SK-N-SH (cell line): ENCODE measurements at regions not wholly inside any gene's neighbourhood (a gene's known extent, or its start where the extent isn't known, plus 50 kb on each side); places are given as distances from the start of the nearest gene placed in this dataset.
"Not testable (repeated sequence)": the region's sequence is repeated elsewhere in the genome, so short reads cannot be mapped to it uniquely, and the experiment has no call there.

Experiments used
- CTCF ChIA-PET: fragments of 300-600, 350-600 bp; formaldehyde crosslinking; extraction: SDS; loops from one replicate; lab custom pipeline; 2021; lab: Yijun Ruan, JAX
- POLR2A ChIA-PET: fragments of 350-600 bp; sonication (Branson Sonifier 250); formaldehyde crosslinking; extraction: SDS; loops from one replicate; lab custom pipeline; 2020; ENCODE audit warnings: antibody characterized with exemption, inconsistent platforms; lab: Yijun Ruan, JAX
- DNase-seq: peaks from one replicate; pipeline ENCODE4 v3.0.0; 2012
- H2AFZ ChIP-seq: fragments of 200-600 bp; sonication (generic); 2 replicates; pipeline ENCODE4 v1.8.1; 2016; ENCODE audit warnings: antibody characterized with exemption, mild to moderate bottlenecking, low read depth
- H3F3A ChIP-seq: fragments of 200-600 bp; sonication (generic); replicated peaks from 2 replicates; pipeline ENCODE3; 2016; ENCODE audit warnings: antibody characterized with exemption, mild to moderate bottlenecking; ENCODE audit not compliant: insufficient read depth
- H3K27ac ChIP-seq, 2 experiments: fragments of 200-500 bp in 1 of 2; fragments of 200-600 bp in 1 of 2; sonication (Bioruptor generic) in 1 of 2; sonication (generic), shearing (Covaris generic) in 1 of 2; 2 replicates each; pipeline versions ENCODE4 v1.5.1 to v1.6.1; 2014 to 2016; ENCODE audit warnings: low read depth in 2 of 2, inconsistent platforms in 1 of 2, low read length in 1 of 2, mild to moderate bottlenecking in 1 of 2, mixed read lengths in 1 of 2
- H3K27me3 ChIP-seq: fragments of 200-600 bp; sonication (generic), shearing (Covaris generic); 2 replicates; pipeline ENCODE4 v1.6.1; 2016; ENCODE audit warnings: mixed run types; ENCODE audit not compliant: insufficient read depth
- H3K36me3 ChIP-seq, 2 experiments: fragments of 200-500 bp in 1 of 2; fragments of 200-600 bp in 1 of 2; sonication (Bioruptor generic) in 1 of 2; sonication (generic) in 1 of 2; replicated peaks in 1 of 2; 2 replicates each; pipeline versions ENCODE3 to v1.5.1; 2014 to 2016; ENCODE audit warnings: low read length in 1 of 2, mild to moderate bottlenecking in 1 of 2; ENCODE audit not compliant: insufficient read depth in 2 of 2, control insufficient read depth in 1 of 2
- H3K4me1 ChIP-seq, 2 experiments: fragments of 200-500 bp in 1 of 2; fragments of 200-600 bp in 1 of 2; sonication (Bioruptor generic) in 1 of 2; sonication (generic), shearing (Covaris generic) in 1 of 2; 2 replicates each; pipeline versions ENCODE4 v1.5.1 to v1.6.1; 2014 to 2016; ENCODE audit warnings: low read depth in 1 of 2, low read length in 1 of 2, mixed run types in 1 of 2; ENCODE audit not compliant: insufficient read depth in 2 of 2, control insufficient read depth in 1 of 2
- H3K4me2 ChIP-seq: fragments of 200-600 bp; sonication (generic), shearing (Covaris generic); 2 replicates; pipeline ENCODE4 v1.6.1; 2017; ENCODE audit warnings: mixed run types
- H3K4me3 ChIP-seq, 2 experiments: fragments of 200-500 bp in 1 of 2; fragments of 200-600 bp in 1 of 2; sonication (Bioruptor generic) in 1 of 2; sonication (generic), shearing (Covaris generic) in 1 of 2; 2 replicates each; pipeline versions ENCODE4 v1.5.1 to v1.8.1; 2014 to 2016; ENCODE audit warnings: low read depth in 2 of 2, inconsistent platforms in 1 of 2, low read length in 1 of 2, mild to moderate bottlenecking in 1 of 2, mixed read lengths in 1 of 2, moderate library complexity in 1 of 2
- H3K79me2 ChIP-seq: fragments of 200-600 bp; sonication (generic); 2 replicates; pipeline ENCODE4 v1.8.1; 2017; ENCODE audit warnings: mild to moderate bottlenecking; ENCODE audit not compliant: insufficient read depth
- H3K9ac ChIP-seq: fragments of 200-600 bp; sonication (generic); 2 replicates; pipeline ENCODE4 v1.6.1; 2017; ENCODE audit warnings: mixed run types
- H3K9me2 ChIP-seq: fragments of 200-600 bp; sonication (generic); 2 replicates; pipeline ENCODE4 v1.6.1; 2017; ENCODE audit warnings: mixed run types
- H3K9me3 ChIP-seq: fragments of 200-600 bp; sonication (generic); 2 replicates; pipeline ENCODE4 v1.6.1; 2017; ENCODE audit warnings: mixed run types, mild to moderate bottlenecking, moderate library complexity
- H4K20me1 ChIP-seq: fragments of 200-600 bp; sonication (generic); 2 replicates; pipeline ENCODE4 v1.6.1; 2017; ENCODE audit warnings: mild to moderate bottlenecking, mixed run types; ENCODE audit not compliant: insufficient read depth
- CTCF ChIP-seq: fragments of 200-600 bp; sonication (generic); IDR thresholded peaks from 2 replicates; pipeline ENCODE4 v1.6.1; 2017; ENCODE audit warnings: antibody characterized with exemption, mild to moderate bottlenecking, moderate library complexity
- ELF1 ChIP-seq: IDR thresholded peaks from 2 replicates; pipeline ENCODE4 v1.4.0; 2012
- EZH2phosphoT487 ChIP-seq: fragments of 200-600 bp; sonication (generic); IDR thresholded peaks from 2 replicates; pipeline ENCODE4 v1.6.1; 2017; ENCODE audit warnings: low read depth, mixed run types, mild to moderate bottlenecking, antibody characterized with exemption, moderate library complexity, borderline replicate concordance
- FOXJ3 ChIP-seq: sonication (generic); formaldehyde crosslinking; IDR thresholded peaks from 2 replicates; pipeline ENCODE4 v1.5.1; 2020; ENCODE audit warnings: mild to moderate bottlenecking, missing genetic modification reagents
- FOXM1 ChIP-seq: IDR thresholded peaks from 2 replicates; pipeline ENCODE4 v1.4.0; 2012; ENCODE audit warnings: low read depth, mild to moderate bottlenecking
- GATA2 ChIP-seq: sonication (generic); formaldehyde crosslinking; IDR thresholded peaks from 2 replicates; pipeline ENCODE4 v1.5.0; 2020; ENCODE audit warnings: mild to moderate bottlenecking, missing genetic modification reagents
- JUND ChIP-seq: IDR thresholded peaks from 2 replicates; pipeline ENCODE4 v1.4.0; 2012
- MAX ChIP-seq: IDR thresholded peaks from 2 replicates; pipeline ENCODE4 v1.4.0; 2012; ENCODE audit warnings: low read depth
- NFIC ChIP-seq: IDR thresholded peaks from 2 replicates; pipeline ENCODE4 v1.4.0; 2012; ENCODE audit warnings: borderline replicate concordance
- NRF1 ChIP-seq: IDR thresholded peaks from 2 replicates; pipeline ENCODE4 v1.6.1; 2012; ENCODE audit warnings: low read depth, mild to moderate bottlenecking, low read length
- POLR2AphosphoS5 ChIP-seq: IDR thresholded peaks from 2 replicates; pipeline ENCODE4 v1.6.1; 2012; ENCODE audit warnings: low read depth, low read length
- RAD21 ChIP-seq: IDR thresholded peaks from 2 replicates; pipeline ENCODE4 v1.6.1; 2012; ENCODE audit warnings: mild to moderate bottlenecking, low read length
- RCOR1 ChIP-seq: fragments of 150-350 bp; IDR thresholded peaks from 2 replicates; pipeline ENCODE4 v1.6.1; 2017; ENCODE audit warnings: antibody characterized with exemption, low read length
- REST ChIP-seq: IDR thresholded peaks from 2 replicates; pipeline ENCODE4 v1.6.1; 2012; ENCODE audit warnings: mild to moderate bottlenecking, low read depth, low read length, moderate library complexity
- RXRA ChIP-seq: IDR thresholded peaks from 2 replicates; pipeline ENCODE4 v1.4.0; 2012; ENCODE audit warnings: low read depth, mild to moderate bottlenecking, borderline replicate concordance
- SIN3A ChIP-seq: IDR thresholded peaks from 2 replicates; pipeline ENCODE4 v1.6.1; 2012; ENCODE audit warnings: low read depth, mild to moderate bottlenecking, low read length, moderate library complexity, borderline replicate concordance
- TEAD4 ChIP-seq: IDR thresholded peaks from 2 replicates; pipeline ENCODE4 v1.4.0; 2012; ENCODE audit warnings: mild to moderate bottlenecking, borderline replicate concordance; ENCODE audit not compliant: insufficient read depth
- USF1 ChIP-seq: IDR thresholded peaks from 2 replicates; pipeline ENCODE4 v1.4.0; 2012; ENCODE audit warnings: low read depth, borderline replicate concordance
- USF2 ChIP-seq: fragments of 150-350 bp; IDR thresholded peaks from 2 replicates; pipeline ENCODE4 v1.6.1; 2017; ENCODE audit warnings: antibody characterized with exemption, low read length, low read depth, borderline replicate concordance
- ZBTB33 ChIP-seq: IDR thresholded peaks from 2 replicates; pipeline ENCODE4 v1.4.0; 2012; ENCODE audit warnings: low read depth, borderline replicate concordance
- WGBS: methylation state at CpG from one replicate; pipeline ENCODE4 v1.1.6; 2017; ENCODE audit warnings: low lambda C conversion rate; 5-methylcytosine and 5-hydroxymethylcytosine counted together

- Histone ChIP-seq H3K4me1 (no peaks in the 10 kb centered on the region), H3K4me2 (no peak overlapping the region), H3F3A (no peaks in the 10 kb centered on the region), H3K36me3 (no peaks in the 10 kb centered on the region), H3K4me3 (no peak overlapping the region), H3K27ac (no peak overlapping the region), H2AFZ (no peak overlapping the region), H3K9me3 (no peaks in the 10 kb centered on the region), H3K79me2 (no peaks in the 10 kb centered on the region), H3K27me3 (no peaks in the 10 kb centered on the region), H3K9ac (no peak overlapping the region), H3K9me2 (no peaks in the 10 kb centered on the region), H4K20me1 (no peaks in the 10 kb centered on the region)
- no peak for DNase-seq
- WGBS: 0% methylated on average over 1 of the region's 1 CpG
- TF ChIP-seq SIN3A: no peak
- no peak for TF ChIP-seq REST
- TF ChIP-seq NRF1: no peak
- TF ChIP-seq RXRA: no peak
- no peak for TF ChIP-seq FOXJ3 (CRISPR knock-in tag)
- no peak for TF ChIP-seq RAD21
- TF ChIP-seq RCOR1: no peak
- TF ChIP-seq MAX: no peak
- no peak for TF ChIP-seq ZBTB33
- no peak for TF ChIP-seq ELF1
- TF ChIP-seq USF2: no peak
- TF ChIP-seq NFIC: no peak
- TF ChIP-seq TEAD4: no peak
- no peak for TF ChIP-seq GATA2 (CRISPR knock-in tag)
- TF ChIP-seq EZH2phosphoT487: no peak
- TF ChIP-seq CTCF: no peak
- no peak for TF ChIP-seq JUND
- no peak for TF ChIP-seq POLR2AphosphoS5
- no peak for TF ChIP-seq USF1
- TF ChIP-seq FOXM1: no peak
- ChIA-PET CTCF (no interaction called here), POLR2A (no interaction called here)
Measured at GRCh38 chr3:3295586-3295985, 116.1 kb upstream of the CRBN start.

- CTCF ChIA-PET, H2AFZ ChIP-seq, H3K4me1 ChIP-seq, H3K36me3 ChIP-seq, DNase-seq, H3F3A ChIP-seq, H3K9ac ChIP-seq, H3K4me2 ChIP-seq, H3K27ac ChIP-seq, H3K4me3 ChIP-seq, H3K79me2 ChIP-seq, POLR2A ChIA-PET, H4K20me1 ChIP-seq, H3K9me2 ChIP-seq, H3K27me3 ChIP-seq, H3K9me3 ChIP-seq: not testable (repeated sequence)
- WGBS: 3% methylated on average over 3 of the region's 3 CpGs
Measured at GRCh38 chr3:3291756-3292283, 112.3 kb upstream of the CRBN start.
